Hepatocyte (in vitro differentiated cells): ENCODE measurements at regions not wholly inside any gene's neighbourhood (a gene's known extent, or its start where the extent isn't known, plus 50 kb on each side); places are given as distances from the start of the nearest gene placed in this dataset.

Experiments
- EZH2 ChIP-seq: fragments of 200-600 bp; sonication (generic); IDR thresholded peaks from 2 replicates; pipeline ENCODE4 v1.6.1; 2016; ENCODE audit warnings: antibody characterized with exemption, mild to moderate bottlenecking, borderline replicate concordance
- EZH2phosphoT487 ChIP-seq: fragments of 200-600 bp; sonication (generic); IDR thresholded peaks from one replicate; pipeline ENCODE4 v1.6.1; 2018; ENCODE audit warnings: antibody characterized with exemption, mild to moderate bottlenecking, low read depth, moderate library complexity; ENCODE audit not compliant: unreplicated experiment, severe bottlenecking
- TF ChIP-seq, protein P1 (sequence below): fragments of 200-600 bp; sonication (generic); IDR thresholded peaks from 2 replicates; pipeline ENCODE4 v1.5.1; 2016; ENCODE audit warnings: antibody characterized with exemption, mild to moderate bottlenecking; ENCODE audit not compliant: poor library complexity

DNA sequence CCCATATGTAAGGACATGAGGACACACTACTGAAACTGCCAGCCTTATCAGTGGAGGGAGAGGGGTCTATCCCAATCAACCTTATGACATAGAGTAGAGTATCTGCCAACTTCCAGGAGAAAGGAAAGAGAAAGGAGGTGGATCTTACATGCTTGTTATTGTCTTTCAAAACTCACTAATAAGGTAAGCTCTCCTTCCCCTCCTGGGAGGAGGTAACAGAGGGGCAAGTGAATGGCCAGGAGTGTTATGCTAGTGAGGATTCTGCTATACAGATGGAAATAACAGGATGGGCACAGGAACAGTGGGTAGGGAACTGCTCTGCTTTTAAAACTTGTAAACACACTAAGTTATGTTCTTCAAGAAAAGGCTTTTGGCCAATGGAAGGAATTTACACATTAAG lies 1020.1 kb downstream of the TDRD15 start:
- TF ChIP-seq, protein P1, sequence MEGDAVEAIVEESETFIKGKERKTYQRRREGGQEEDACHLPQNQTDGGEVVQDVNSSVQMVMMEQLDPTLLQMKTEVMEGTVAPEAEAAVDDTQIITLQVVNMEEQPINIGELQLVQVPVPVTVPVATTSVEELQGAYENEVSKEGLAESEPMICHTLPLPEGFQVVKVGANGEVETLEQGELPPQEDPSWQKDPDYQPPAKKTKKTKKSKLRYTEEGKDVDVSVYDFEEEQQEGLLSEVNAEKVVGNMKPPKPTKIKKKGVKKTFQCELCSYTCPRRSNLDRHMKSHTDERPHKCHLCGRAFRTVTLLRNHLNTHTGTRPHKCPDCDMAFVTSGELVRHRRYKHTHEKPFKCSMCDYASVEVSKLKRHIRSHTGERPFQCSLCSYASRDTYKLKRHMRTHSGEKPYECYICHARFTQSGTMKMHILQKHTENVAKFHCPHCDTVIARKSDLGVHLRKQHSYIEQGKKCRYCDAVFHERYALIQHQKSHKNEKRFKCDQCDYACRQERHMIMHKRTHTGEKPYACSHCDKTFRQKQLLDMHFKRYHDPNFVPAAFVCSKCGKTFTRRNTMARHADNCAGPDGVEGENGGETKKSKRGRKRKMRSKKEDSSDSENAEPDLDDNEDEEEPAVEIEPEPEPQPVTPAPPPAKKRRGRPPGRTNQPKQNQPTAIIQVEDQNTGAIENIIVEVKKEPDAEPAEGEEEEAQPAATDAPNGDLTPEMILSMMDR = no peak
- TF ChIP-seq EZH2 (no peak), EZH2phosphoT487 (no peak)
